Endothelial cell (in vitro differentiated cells): ENCODE measurements at regions not wholly inside any gene's neighbourhood (a gene's known extent, or its start where the extent isn't known, plus 50 kb on each side); places are given as distances from the start of the nearest gene placed in this dataset.

Experiments used
- DNase-seq: peaks from one replicate; pipeline ENCODE4 v3.0.0; 2021; ENCODE audit warnings: low spot score
- H3K27ac Mint-ChIP-seq: one replicate; pipeline ENCODE4 v1.8.0; 2021; ENCODE audit warnings: mixed read lengths, inconsistent platforms; ENCODE audit not compliant: unreplicated experiment
- H3K27me3 Mint-ChIP-seq: one replicate; pipeline ENCODE4 v1.8.0; 2021; ENCODE audit warnings: mild to moderate bottlenecking, moderate library complexity, mixed read lengths, inconsistent platforms; ENCODE audit not compliant: unreplicated experiment
- H3K36me3 Mint-ChIP-seq: one replicate; pipeline ENCODE4 v1.8.0; 2021; ENCODE audit warnings: mild to moderate bottlenecking, low read depth, mixed read lengths, inconsistent platforms; ENCODE audit not compliant: unreplicated experiment
- H3K4me1 Mint-ChIP-seq: one replicate; pipeline ENCODE4 v1.8.0; 2021; ENCODE audit warnings: mild to moderate bottlenecking, mixed read lengths, inconsistent platforms; ENCODE audit not compliant: unreplicated experiment
- H3K4me3 Mint-ChIP-seq: one replicate; pipeline ENCODE4 v1.8.0; 2021; ENCODE audit warnings: mild to moderate bottlenecking, mixed read lengths, inconsistent platforms; ENCODE audit not compliant: unreplicated experiment
- H3K9me3 Mint-ChIP-seq: one replicate; pipeline ENCODE4 v1.8.0; 2021; ENCODE audit warnings: mixed read lengths, inconsistent platforms; ENCODE audit not compliant: unreplicated experiment
- CTCF ChIP-seq: fragments of 200-600 bp; sonication (generic); IDR thresholded peaks from one replicate; pipeline ENCODE4 v1.5.0; 2021; ENCODE audit warnings: antibody characterized with exemption; ENCODE audit not compliant: unreplicated experiment

- no peaks in the 10 kb centered on the region for H3K27me3 Mint-ChIP-seq
- no peak for TF ChIP-seq CTCF
- H3K27ac Mint-ChIP-seq, result no peak overlapping the region
- H3K9me3 Mint-ChIP-seq, result no peaks in the 10 kb centered on the region
- H3K4me3 Mint-ChIP-seq, result no peak overlapping the region
- no peaks in the 10 kb centered on the region for H3K36me3 Mint-ChIP-seq
- DNase-seq, result no peak
- no peaks in the 10 kb centered on the region for H3K4me1 Mint-ChIP-seq
Measured at GRCh38 chr22:49491726-49492125, 335.9 kb downstream of the BRD1 start.

GRCh38 chr22:49491221-49491635 lies 336.4 kb downstream of the BRD1 start:
- no peaks in the 10 kb centered on the region for H3K4me1 Mint-ChIP-seq
- DNase-seq, result no peak

GRCh38 chr22:49490692-49491091 lies 337.0 kb downstream of the BRD1 start:
- no peak for DNase-seq
- no peak for TF ChIP-seq CTCF
- Mint-ChIP-seq H3K36me3 (no peaks in the 10 kb centered on the region), H3K4me3 (no peak overlapping the region), H3K4me1 (no peaks in the 10 kb centered on the region), H3K9me3 (no peaks in the 10 kb centered on the region), H3K27me3 (no peaks in the 10 kb centered on the region), H3K27ac (no peak overlapping the region)

More at GRCh38 chr22:49491221-49491635, 336.4 kb downstream of the BRD1 start:
- Mint-ChIP-seq H3K27ac (no peak overlapping the region), H3K4me3 (no peak overlapping the region), H3K27me3 (no peaks in the 10 kb centered on the region), H3K36me3 (no peaks in the 10 kb centered on the region), H3K9me3 (no peaks in the 10 kb centered on the region)
- no peak for TF ChIP-seq CTCF

- no peak overlapping the region for H3K27ac Mint-ChIP-seq
- no peak for DNase-seq
- H3K27me3 Mint-ChIP-seq, result no peaks in the 10 kb centered on the region
- no peaks in the 10 kb centered on the region for H3K36me3 Mint-ChIP-seq
- no peak for TF ChIP-seq CTCF
- H3K9me3 Mint-ChIP-seq, result no peaks in the 10 kb centered on the region
- H3K4me3 Mint-ChIP-seq, result no peak overlapping the region
- no peaks in the 10 kb centered on the region for H3K4me1 Mint-ChIP-seq
Measured at GRCh38 chr22:49489821-49490220, 337.9 kb downstream of the BRD1 start.

- no peak overlapping the region for H3K27ac Mint-ChIP-seq
- DNase-seq, result no peak
- no peaks in the 10 kb centered on the region for H3K27me3 Mint-ChIP-seq
- no peak for TF ChIP-seq CTCF
- no peaks in the 10 kb centered on the region for H3K36me3 Mint-ChIP-seq
- H3K4me3 Mint-ChIP-seq, result no peak overlapping the region
- H3K4me1 Mint-ChIP-seq, result no peaks in the 10 kb centered on the region
- H3K9me3 Mint-ChIP-seq, result no peaks in the 10 kb centered on the region
Measured at GRCh38 chr22:49488943-49489342, 338.7 kb downstream of the BRD1 start.
